Choroid plexus epithelial cell (primary cell): ENCODE measurements at regions not wholly inside any gene's neighbourhood (a gene's known extent, or its start where the extent isn't known, plus 50 kb on each side); places are given as distances from the start of the nearest gene placed in this dataset.

ENCODE experiments used
- DNase-seq: peaks from one replicate; pipeline ENCODE4 v3.0.0-alpha.2; 2010; ENCODE audit warnings: low read depth
- H3K4me3 ChIP-seq: 2 replicates; pipeline ENCODE4 v1.5.1; 2011; ENCODE audit warnings: low read depth, mild to moderate bottlenecking, control low read depth, low read length, moderate library complexity
- CTCF ChIP-seq: conservative IDR thresholded peaks from 2 replicates; pipeline ENCODE4 v1.5.1; 2011; ENCODE audit warnings: low read depth, mild to moderate bottlenecking, control low read depth, inconsistent platforms, low read length, moderate library complexity

- no peak overlapping the region for H3K4me3 ChIP-seq
- TF ChIP-seq CTCF: no peak
- DNase-seq: no peak
Measured at GRCh38 chr12:17064834-17065233, 458.9 kb upstream of the LMO3 start.

GRCh38 chr12:17062267-17063036 lies 456.5 kb upstream of the LMO3 start:
- no peak for DNase-seq
- no peak overlapping the region for H3K4me3 ChIP-seq
- TF ChIP-seq CTCF: no peak

GRCh38 chr12:17060260-17060659 lies 454.3 kb upstream of the LMO3 start:
- TF ChIP-seq CTCF: no peak

GRCh38 chr12:17056546-17056945 lies 450.6 kb upstream of the LMO3 start:
- no peak for DNase-seq
- no peak for TF ChIP-seq CTCF
- H3K4me3 ChIP-seq: no peak overlapping the region

More at GRCh38 chr12:17060260-17060659, 454.3 kb upstream of the LMO3 start:
- no peak for DNase-seq
- H3K4me3 ChIP-seq: no peak overlapping the region

GRCh38 chr12:17038923-17039322 lies 433.0 kb upstream of the LMO3 start:
- H3K4me3 ChIP-seq: no peak overlapping the region
- no peak for DNase-seq
- no peak for TF ChIP-seq CTCF

GRCh38 chr12:17035372-17035771 lies 429.4 kb upstream of the LMO3 start:
- no peak overlapping the region for H3K4me3 ChIP-seq
- TF ChIP-seq CTCF: no peak
- no peak for DNase-seq

GRCh38 chr12:17030338-17030737 lies 424.4 kb upstream of the LMO3 start:
- no peak for TF ChIP-seq CTCF
- H3K4me3 ChIP-seq: no peak overlapping the region
- DNase-seq: no peak
